HG02610 (cell line): ENCODE measurements at regions not wholly inside any gene's neighbourhood (a gene's known extent, or its start where the extent isn't known, plus 50 kb on each side); places are given as distances from the start of the nearest gene placed in this dataset.
"Not testable (repeated sequence)": the region's sequence is repeated elsewhere in the genome, so short reads cannot be mapped to it uniquely, and the experiment has no call there.

Experiments used
- ATAC-seq: cut with Tn5 transposase; IDR thresholded peaks from one replicate; pipeline ENCODE4 v1.9.1; 2021; ENCODE audit warnings: mild to moderate bottlenecking, moderate library complexity; ENCODE audit not compliant: unreplicated experiment

- ATAC-seq = no peak
Observed at GRCh38 chr7:93663561-93664299, 89.2 kb upstream of the CALCR start.

- ATAC-seq = not testable (repeated sequence)
Observed at GRCh38 chr7:93658163-93658562, 83.6 kb upstream of the CALCR start.

GRCh38 chr7:93651603-93652159 lies 77.2 kb upstream of the CALCR start:
- ATAC-seq = no peak

GRCh38 chr7:93646538-93646937 lies 72.0 kb upstream of the CALCR start:
- ATAC-seq = no peak

GRCh38 chr7:93636276-93636675 lies 61.8 kb upstream of the CALCR start:
- ATAC-seq = no peak

- ATAC-seq = no peak
Observed at GRCh38 chr7:93632371-93632770, 57.8 kb upstream of the CALCR start.

- no peak for ATAC-seq
Observed at GRCh38 chr7:93629291-93629801, 54.8 kb upstream of the CALCR start.

GRCh38 chr7:93626869-93627268 lies 52.3 kb upstream of the CALCR start:
- no peak for ATAC-seq
